ENCODE measurements at regions not wholly inside any gene's neighbourhood (a gene's known extent, or its start where the extent isn't known, plus 50 kb on each side); places are given as distances from the start of the nearest gene placed in this dataset.

DNA sequence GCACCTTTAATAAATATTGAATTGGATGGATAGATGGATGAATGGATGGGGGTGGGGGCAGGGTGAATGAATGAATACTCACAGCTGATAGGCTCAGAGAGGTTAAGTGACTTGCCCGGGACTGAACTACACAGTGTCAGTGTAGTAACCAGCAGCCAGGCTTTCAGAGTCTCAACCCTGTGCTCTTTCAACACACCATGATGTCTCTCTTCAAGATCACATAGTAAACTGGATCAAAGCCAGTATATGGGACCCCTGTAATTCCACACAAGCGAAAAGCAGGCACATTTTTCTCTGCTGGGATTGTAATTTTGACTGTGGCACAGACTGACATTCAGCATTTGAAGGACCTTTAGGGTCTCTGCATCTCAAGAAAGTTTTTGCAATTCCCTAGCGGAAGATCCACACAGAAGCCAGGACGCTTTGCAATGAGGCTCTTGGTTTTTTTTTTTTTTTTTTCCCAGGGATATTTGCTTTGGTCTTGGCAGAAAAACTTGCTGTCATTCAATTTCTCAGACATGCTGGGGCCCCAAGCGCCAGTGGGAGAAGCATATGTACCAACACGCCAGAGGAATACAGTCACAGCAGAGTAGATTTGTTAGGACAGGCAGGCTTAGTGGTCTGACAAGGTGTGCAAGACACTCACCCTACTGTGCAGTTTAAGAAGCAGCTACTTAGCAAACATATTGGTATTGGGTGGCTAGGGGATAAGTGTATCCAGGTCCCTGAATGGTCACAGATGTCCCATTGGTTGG lies 213.1 kb upstream of the CAMK1G start:
- no peak for TF ChIP-seq POLR2AphosphoS5 (IDR thresholded peaks at IDR 0.05)
- no peak for TF ChIP-seq CTCF (IDR thresholded peaks at IDR 0.05)
- no peak for TF ChIP-seq POLR2A (IDR thresholded peaks at IDR 0.05)
- no peak for TF ChIP-seq EP300 (IDR thresholded peaks at IDR 0.05)

All from sigmoid colon (tissue), 4 donors.